Mesendoderm (in vitro differentiated cells): ENCODE measurements at regions not wholly inside any gene's neighbourhood (a gene's known extent, or its start where the extent isn't known, plus 50 kb on each side); places are given as distances from the start of the nearest gene placed in this dataset.

Experiments
- DNase-seq: peaks from one replicate; pipeline ENCODE4 v3.0.0; 2013
- H2AK5ac ChIP-seq: 2 replicates; pipeline ENCODE4 v1.6.1; 2013; ENCODE audit warnings: low read length, inconsistent platforms
- H2BK120ac ChIP-seq: 2 replicates; pipeline ENCODE4 v1.6.1; 2013; ENCODE audit warnings: low read depth, mild to moderate bottlenecking, low read length, moderate library complexity, mixed read lengths
- H2BK15ac ChIP-seq: replicated peaks from 2 replicates; pipeline ENCODE4 v1.6.1; 2013; ENCODE audit warnings: low read depth, mild to moderate bottlenecking, moderate library complexity
- H2BK5ac ChIP-seq: 2 replicates; pipeline ENCODE4 v1.6.1; 2013; ENCODE audit warnings: low read length, inconsistent platforms
- H3K18ac ChIP-seq: 2 replicates; pipeline ENCODE4 v1.6.1; 2013; ENCODE audit warnings: mild to moderate bottlenecking, low read length, mixed read lengths
- H3K23ac ChIP-seq: one replicate; pipeline ENCODE4 v1.6.1; 2013; ENCODE audit warnings: low read length
- H3K27ac ChIP-seq: 2 replicates; pipeline ENCODE4 v1.5.1; 2013; ENCODE audit warnings: low read depth, mild to moderate bottlenecking, inconsistent platforms, low read length, moderate library complexity
- H3K27me3 ChIP-seq: 2 replicates; pipeline ENCODE4 v1.6.1; 2013; ENCODE audit warnings: low read length, control low read depth, mild to moderate bottlenecking, inconsistent platforms; ENCODE audit not compliant: insufficient read depth, poor library complexity
- H3K36me3 ChIP-seq: 2 replicates; pipeline ENCODE4 v1.6.1; 2013; ENCODE audit warnings: low read length, inconsistent platforms; ENCODE audit not compliant: control insufficient read depth, insufficient read depth
- H3K4ac ChIP-seq: one replicate; pipeline ENCODE4 v1.6.1; 2013; ENCODE audit warnings: low read depth, mild to moderate bottlenecking, low read length, moderate library complexity
- H3K4me1 ChIP-seq: 2 replicates; pipeline ENCODE4 v1.6.1; 2013; ENCODE audit warnings: low read depth, low read length, inconsistent platforms; ENCODE audit not compliant: control insufficient read depth
- H3K4me2 ChIP-seq: 2 replicates; pipeline ENCODE4 v1.6.1; 2013; ENCODE audit warnings: low read length
- H3K4me3 ChIP-seq: 2 replicates; pipeline ENCODE4 v1.5.1; 2013; ENCODE audit warnings: mild to moderate bottlenecking, low read length
- H3K56ac ChIP-seq: one replicate; pipeline ENCODE4 v1.6.1; 2013; ENCODE audit warnings: low read length
- H3K79me1 ChIP-seq: 2 replicates; pipeline ENCODE4 v1.6.1; 2013; ENCODE audit warnings: low read length, inconsistent platforms
- H3K79me2 ChIP-seq: 2 replicates; pipeline ENCODE4 v1.6.1; 2013; ENCODE audit warnings: mild to moderate bottlenecking, low read length; ENCODE audit not compliant: control insufficient read depth, insufficient read depth
- H3K9ac ChIP-seq: 2 replicates; pipeline ENCODE4 v1.6.1; 2013; ENCODE audit warnings: low read length, inconsistent platforms
- H4K5ac ChIP-seq: one replicate; pipeline ENCODE4 v1.6.1; 2013; ENCODE audit warnings: low read length
- H4K8ac ChIP-seq: one replicate; pipeline ENCODE4 v1.6.1; 2013; ENCODE audit warnings: low read depth, mild to moderate bottlenecking, control low read depth, low read length, moderate library complexity
- WGBS: extraction: QIAGEN DNeasy Blood & Tissue Kit; methylation state at CpG from one replicate; pipeline ENCODE4 v1.1.7; 2013; ENCODE audit warnings: low lambda C conversion rate, missing lambda C conversion rate; ENCODE audit not compliant: insufficient coverage; ENCODE audit errors: extremely low coverage; 5-methylcytosine and 5-hydroxymethylcytosine counted together

GRCh38 chr9:27925815-27926214 lies 352.5 kb upstream of the C9orf72 start:
- Histone ChIP-seq H2BK120ac (no peak overlapping the region), H3K79me2 (no peaks in the 10 kb centered on the region), H3K18ac (no peak overlapping the region), H3K9ac (no peak overlapping the region), H2AK5ac (no peak overlapping the region), H2BK15ac (no peak overlapping the region), H3K36me3 (no peaks in the 10 kb centered on the region), H4K8ac (no peak overlapping the region), H3K27me3 (no peaks in the 10 kb centered on the region), H3K56ac (no peak overlapping the region), H3K4me3 (no peak overlapping the region), H3K4ac (no peak overlapping the region), H3K23ac (no peak overlapping the region), H2BK5ac (no peak overlapping the region), H3K79me1 (no peaks in the 10 kb centered on the region), H3K4me1 (no peaks in the 10 kb centered on the region), H3K27ac (no peak overlapping the region), H4K5ac (no peak overlapping the region), H3K4me2 (no peak overlapping the region)
- WGBS = no CpG with 5 or more reads among the region's 4 CpGs
- no peak for DNase-seq

GRCh38 chr9:27929841-27930240 lies 356.6 kb upstream of the C9orf72 start:
- Histone ChIP-seq H2BK120ac (no peak overlapping the region), H3K4me1 (no peaks in the 10 kb centered on the region), H3K18ac (no peak overlapping the region), H3K79me1 (no peaks in the 10 kb centered on the region), H2AK5ac (no peak overlapping the region), H4K5ac (no peak overlapping the region), H3K27ac (no peak overlapping the region), H4K8ac (no peak overlapping the region), H3K23ac (no peak overlapping the region), H3K9ac (no peak overlapping the region), H3K56ac (no peak overlapping the region), H2BK5ac (no peak overlapping the region), H3K4ac (no peak overlapping the region), H3K4me3 (no peak overlapping the region), H3K36me3 (no peaks in the 10 kb centered on the region), H3K79me2 (no peaks in the 10 kb centered on the region), H3K27me3 (no peaks in the 10 kb centered on the region), H3K4me2 (no peak overlapping the region), H2BK15ac (no peak overlapping the region)
- no peak for DNase-seq
- WGBS = no CpG with 5 or more reads among the region's 2 CpGs

GRCh38 chr9:27933210-27934025 lies 360.1 kb upstream of the C9orf72 start:
- WGBS = no CpG with 5 or more reads among the region's 6 CpGs
- Histone ChIP-seq H3K79me2 (no peaks in the 10 kb centered on the region), H3K9ac (no peak overlapping the region), H3K36me3 (no peaks in the 10 kb centered on the region), H3K23ac (no peak overlapping the region), H3K27ac (no peak overlapping the region), H2BK5ac (no peak overlapping the region), H3K4ac (no peak overlapping the region), H2BK15ac (no peak overlapping the region), H3K27me3 (no peaks in the 10 kb centered on the region), H2AK5ac (no peak overlapping the region), H4K8ac (no peak overlapping the region), H3K4me1 (no peaks in the 10 kb centered on the region), H2BK120ac (no peak overlapping the region), H3K4me2 (no peak overlapping the region), H3K79me1 (no peaks in the 10 kb centered on the region), H3K56ac (no peak overlapping the region), H3K18ac (no peak overlapping the region), H4K5ac (no peak overlapping the region), H3K4me3 (no peak overlapping the region)
- DNase-seq = no peak

GRCh38 chr9:27934471-27934870 lies 361.2 kb upstream of the C9orf72 start:
- Histone ChIP-seq H3K27me3 (no peaks in the 10 kb centered on the region), H3K56ac (no peak overlapping the region), H3K4me1 (no peaks in the 10 kb centered on the region), H3K18ac (no peak overlapping the region), H3K4me3 (no peak overlapping the region), H3K4ac (no peak overlapping the region), H3K4me2 (no peak overlapping the region), H2BK5ac (no peak overlapping the region), H3K79me2 (no peaks in the 10 kb centered on the region), H3K27ac (no peak overlapping the region), H4K8ac (no peak overlapping the region), H2AK5ac (no peak overlapping the region), H3K79me1 (no peaks in the 10 kb centered on the region), H2BK120ac (no peak overlapping the region), H3K9ac (no peak overlapping the region), H2BK15ac (no peak overlapping the region), H3K23ac (no peak overlapping the region), H3K36me3 (no peaks in the 10 kb centered on the region), H4K5ac (no peak overlapping the region)
- WGBS = no CpG with 5 or more reads among the region's 5 CpGs
- DNase-seq = no peak

- Histone ChIP-seq H3K36me3 (no peaks in the 10 kb centered on the region), H2BK5ac (no peak overlapping the region), H4K8ac (no peak overlapping the region), H3K4me1 (no peaks in the 10 kb centered on the region), H2AK5ac (no peak overlapping the region), H3K4me3 (no peak overlapping the region), H2BK15ac (no peak overlapping the region), H3K79me2 (no peaks in the 10 kb centered on the region), H3K23ac (no peak overlapping the region), H2BK120ac (no peak overlapping the region), H3K4ac (no peak overlapping the region), H3K4me2 (no peak overlapping the region), H3K56ac (no peak overlapping the region), H3K18ac (no peak overlapping the region), H3K27ac (no peak overlapping the region), H4K5ac (no peak overlapping the region), H3K79me1 (no peaks in the 10 kb centered on the region), H3K27me3 (no peaks in the 10 kb centered on the region), H3K9ac (no peak overlapping the region)
- no CpG with 5 or more reads among the region's 2 CpGs for WGBS
- DNase-seq = no peak
These were observed 365.9 kb upstream of the C9orf72 start for GRCh38 chr9:27939186-27939585.

- Histone ChIP-seq H2AK5ac (no peak overlapping the region), H3K36me3 (no peaks in the 10 kb centered on the region), H3K79me2 (no peaks in the 10 kb centered on the region), H3K4me2 (no peak overlapping the region), H3K23ac (no peak overlapping the region), H2BK15ac (no peak overlapping the region), H3K27ac (no peak overlapping the region), H4K5ac (no peak overlapping the region), H3K4me1 (no peaks in the 10 kb centered on the region), H3K18ac (no peak overlapping the region), H2BK120ac (no peak overlapping the region), H3K27me3 (no peaks in the 10 kb centered on the region), H3K9ac (no peak overlapping the region), H2BK5ac (no peak overlapping the region), H3K4me3 (no peak overlapping the region), H4K8ac (no peak overlapping the region), H3K4ac (no peak overlapping the region), H3K56ac (no peak overlapping the region), H3K79me1 (no peaks in the 10 kb centered on the region)
- no CpG with 5 or more reads among the region's 3 CpGs for WGBS
- DNase-seq = no peak
These were observed 367.3 kb upstream of the C9orf72 start for GRCh38 chr9:27940535-27940934.
